ENCODE measurements at regions not wholly inside any gene's neighbourhood (a gene's known extent, or its start where the extent isn't known, plus 50 kb on each side); places are given as distances from the start of the nearest gene placed in this dataset.

- TF ChIP-seq CTCF (CRISPR knock-in tag; IDR thresholded peaks at IDR 0.05): no peak
- TF ChIP-seq FUBP1 (CRISPR knock-in tag; IDR thresholded peaks at IDR 0.05; ENCODE audit: borderline replicate concordance): no peak
- TF ChIP-seq POLR2AphosphoS5 (IDR thresholded peaks at IDR 0.05; ENCODE audit: low read depth, low read length): no peak
- no peak for TF ChIP-seq ZBTB7A (CRISPR knock-in tag; IDR thresholded peaks at IDR 0.05)
- no peak for TF ChIP-seq ZNF274 (CRISPR knock-in tag; IDR thresholded peaks at IDR 0.05)
- no peak for TF ChIP-seq ASH2L (IDR thresholded peaks at IDR 0.05; ENCODE audit: insufficient read length, low read depth, low read length)
- no peak for TF ChIP-seq HDAC2 (CRISPR knock-in tag; IDR thresholded peaks at IDR 0.05)
- no peak for TF ChIP-seq TCF7 (IDR thresholded peaks at IDR 0.05; ENCODE audit: low read depth)
Measured at GRCh38 chrX:40380655-40381488, 199.9 kb upstream of the ATP6AP2 start.

Measured in HepG2 (cell line).